Neuronal stem cell (in vitro differentiated cells): ENCODE measurements at regions not wholly inside any gene's neighbourhood (a gene's known extent, or its start where the extent isn't known, plus 50 kb on each side); places are given as distances from the start of the nearest gene placed in this dataset.

Experiments used
- DNase-seq: peaks from one replicate; pipeline ENCODE4 v3.0.0-alpha.2; 2013; ENCODE audit warnings: low spot score
- H2AFZ ChIP-seq: one replicate; pipeline ENCODE4 v1.6.1; 2013; ENCODE audit warnings: mild to moderate bottlenecking, low read length, inconsistent platforms
- H2AK5ac ChIP-seq: 2 replicates; pipeline ENCODE4 v1.6.1; 2013; ENCODE audit warnings: low read depth, mild to moderate bottlenecking, inconsistent platforms, low read length, moderate library complexity, mixed read lengths
- H2BK120ac ChIP-seq: 2 replicates; pipeline ENCODE4 v1.6.1; 2013; ENCODE audit warnings: low read depth, mild to moderate bottlenecking, inconsistent platforms, low read length, moderate library complexity, mixed read lengths
- H2BK12ac ChIP-seq: one replicate; pipeline ENCODE4 v1.6.1; 2013; ENCODE audit warnings: low read length, inconsistent platforms
- H2BK15ac ChIP-seq: 2 replicates; pipeline ENCODE4 v1.6.1; 2013; ENCODE audit warnings: mild to moderate bottlenecking, low read length, inconsistent platforms, mixed read lengths
- H2BK5ac ChIP-seq: one replicate; pipeline ENCODE4 v1.6.1; 2013; ENCODE audit warnings: inconsistent platforms, mild to moderate bottlenecking, low read length, moderate library complexity
- H3K14ac ChIP-seq: one replicate; pipeline ENCODE4 v1.6.1; 2013; ENCODE audit warnings: low read length, inconsistent platforms
- H3K18ac ChIP-seq: 2 replicates; pipeline ENCODE4 v1.6.1; 2013; ENCODE audit warnings: low read length, inconsistent platforms
- H3K23ac ChIP-seq: 2 replicates; pipeline ENCODE4 v1.6.1; 2013; ENCODE audit warnings: low read depth, mild to moderate bottlenecking, mixed read lengths, low read length, inconsistent platforms; ENCODE audit not compliant: poor library complexity
- H3K27ac ChIP-seq: replicated peaks from 3 replicates; pipeline ENCODE4 v1.5.1; 2013; ENCODE audit warnings: low read length, inconsistent platforms
- H3K27me3 ChIP-seq, 3 experiments: 2 replicates each; pipeline ENCODE4 v1.6.1; 2013; ENCODE audit warnings: low read length in 3 of 3, mild to moderate bottlenecking in 2 of 3, inconsistent platforms in 1 of 3, low read depth in 1 of 3, mixed read lengths in 1 of 3, moderate library complexity in 1 of 3; ENCODE audit not compliant: control insufficient read depth in 3 of 3, insufficient read depth in 3 of 3
- H3K36me3 ChIP-seq, 2 donors: replicated peaks in 1 of 2; 2 replicates each; pipeline ENCODE4 v1.6.1; 2013; ENCODE audit warnings: low read length in 2 of 2; ENCODE audit not compliant: control insufficient read depth in 2 of 2, insufficient read depth in 2 of 2
- H3K4ac ChIP-seq: 2 replicates; pipeline ENCODE4 v1.6.1; 2013; ENCODE audit warnings: inconsistent platforms, mild to moderate bottlenecking, low read length, moderate library complexity
- H3K4me1 ChIP-seq, 2 donors: 1 replicate in 1 of 2; 2 replicates in 1 of 2; pipeline ENCODE4 v1.6.1; 2013; ENCODE audit warnings: low read length in 2 of 2, low read depth in 1 of 2; ENCODE audit not compliant: control insufficient read depth in 2 of 2, insufficient read depth in 1 of 2
- H3K4me2 ChIP-seq: one replicate; pipeline ENCODE4 v1.6.1; 2013; ENCODE audit warnings: mild to moderate bottlenecking, low read length, inconsistent platforms; ENCODE audit not compliant: insufficient read depth, poor library complexity, severe bottlenecking
- H3K4me3 ChIP-seq, 2 donors: 2 replicates each; pipeline ENCODE4 v1.5.1; 2013; ENCODE audit warnings: low read length in 2 of 2, mild to moderate bottlenecking in 2 of 2, inconsistent platforms in 1 of 2, moderate library complexity in 1 of 2
- H3K79me1 ChIP-seq: one replicate; pipeline ENCODE4 v1.6.1; 2013; ENCODE audit warnings: low read depth, mild to moderate bottlenecking, inconsistent platforms, low read length, moderate library complexity
- H3K9ac ChIP-seq: one replicate; pipeline ENCODE4 v1.6.1; 2013; ENCODE audit warnings: mild to moderate bottlenecking, low read depth, low read length, inconsistent platforms; ENCODE audit not compliant: poor library complexity
- H3K9me3 ChIP-seq, 2 donors: replicated peaks in 1 of 2; 2 replicates each; pipeline versions ENCODE3 to v1.6.1; 2013; ENCODE audit warnings: low read length in 2 of 2, mild to moderate bottlenecking in 2 of 2, inconsistent platforms in 1 of 2, low read depth in 1 of 2, mixed read lengths in 1 of 2, moderate library complexity in 1 of 2; ENCODE audit not compliant: control insufficient read depth in 2 of 2, insufficient read depth in 1 of 2
- H4K8ac ChIP-seq: one replicate; pipeline ENCODE4 v1.6.1; 2013; ENCODE audit warnings: low read depth, mild to moderate bottlenecking, inconsistent platforms, low read length, moderate library complexity
- H4K91ac ChIP-seq: one replicate; pipeline ENCODE4 v1.6.1; 2013; ENCODE audit warnings: low read length, low read depth, mild to moderate bottlenecking, inconsistent platforms; ENCODE audit not compliant: poor library complexity
- WGBS, 2 donors: extraction: QIAGEN DNeasy Blood & Tissue Kit; methylation state at CpG; one replicate each; pipeline ENCODE4 v1.1.7; 2013; ENCODE audit warnings: missing lambda C conversion rate in 2 of 2, mixed read lengths in 1 of 2; ENCODE audit not compliant: insufficient read length in 2 of 2, insufficient replicate concordance in 1 of 2; ENCODE audit errors: extremely low coverage in 2 of 2; 5-methylcytosine and 5-hydroxymethylcytosine counted together

GRCh38 chr5:18052569-18052968 lies 418.3 kb downstream of the TAF11L14 start:
- no peaks in the 10 kb centered on the region for H3K4me1 ChIP-seq
- H2BK120ac ChIP-seq = no peak overlapping the region
- no peak overlapping the region for H3K14ac ChIP-seq
- H3K9ac ChIP-seq = no peak overlapping the region
- H3K4me3 ChIP-seq = no peak overlapping the region
- no peaks in the 10 kb centered on the region for H3K36me3 ChIP-seq
- no peak overlapping the region for H4K8ac ChIP-seq
- DNase-seq = no peak
- no peak overlapping the region for H2BK15ac ChIP-seq
- no peak overlapping the region for H2BK5ac ChIP-seq
- H3K27ac ChIP-seq = no peak overlapping the region
- no peaks in the 10 kb centered on the region for H3K27me3 ChIP-seq
- H3K79me1 ChIP-seq = no peaks in the 10 kb centered on the region
- H3K4me2 ChIP-seq = no peak overlapping the region
- no peak overlapping the region for H3K18ac ChIP-seq
- H3K9me3 ChIP-seq = no peaks in the 10 kb centered on the region
- H2BK12ac ChIP-seq = no peak overlapping the region
- no peak overlapping the region for H3K23ac ChIP-seq
- no peak overlapping the region for H2AFZ ChIP-seq
- H2AK5ac ChIP-seq = no peak overlapping the region
- whole genome bisulfite sequencing, 2 donors = 100% methylated on average over 1 of the region's 3 CpGs; no CpG with 5 or more reads in 1 of the 2 donors
- H3K4ac ChIP-seq = no peak overlapping the region
- H4K91ac ChIP-seq = no peak overlapping the region

DNA sequence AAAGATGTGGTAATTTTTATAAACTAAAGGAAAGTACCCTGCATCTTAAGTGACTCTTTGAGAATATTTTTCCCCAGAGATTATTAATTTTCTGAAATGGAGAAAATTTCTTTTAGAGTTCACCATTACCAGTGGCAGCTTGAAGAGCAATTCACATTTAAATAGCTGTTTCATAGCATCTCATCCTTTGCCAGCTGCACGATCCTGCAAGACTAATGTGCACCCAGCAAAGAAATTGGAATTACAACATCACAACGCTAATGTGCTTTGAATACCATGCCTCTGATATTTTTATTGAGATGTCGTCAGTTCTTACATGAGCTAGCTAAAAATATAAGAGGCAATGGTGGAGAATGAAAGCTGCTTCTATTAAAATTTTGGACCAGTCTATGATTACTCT lies 423.5 kb downstream of the TAF11L14 start:
- Histone ChIP-seq H2AFZ (no peak overlapping the region), H3K27me3 (no peaks in the 10 kb centered on the region), H3K79me1 (no peaks in the 10 kb centered on the region), H2AK5ac (no peak overlapping the region), H3K4me2 (no peak overlapping the region), H3K4ac (no peak overlapping the region), H2BK120ac (no peak overlapping the region), H3K14ac (no peak overlapping the region), H4K8ac (no peak overlapping the region), H3K27ac (no peak overlapping the region), H3K36me3 (no peaks in the 10 kb centered on the region), H2BK12ac (no peak overlapping the region), H3K4me3 (no peak overlapping the region), H3K18ac (no peak overlapping the region), H3K4me1 (no peaks in the 10 kb centered on the region), H4K91ac (no peak overlapping the region), H3K9me3 (no peaks in the 10 kb centered on the region), H2BK15ac (no peak overlapping the region), H2BK5ac (no peak overlapping the region), H3K9ac (no peak overlapping the region), H3K23ac (no peak overlapping the region)
- DNase-seq = no peak
- no CpG with 5 or more reads among the region's 3 CpGs for WGBS, 2 donors

GRCh38 chr5:18067615-18068014 lies 433.4 kb downstream of the TAF11L14 start:
- Histone ChIP-seq H2AK5ac (no peak overlapping the region), H3K27me3 (no peaks in the 10 kb centered on the region), H2BK12ac (no peak overlapping the region), H3K14ac (no peak overlapping the region), H4K91ac (no peak overlapping the region), H3K36me3 (no peaks in the 10 kb centered on the region), H4K8ac (no peak overlapping the region), H3K27ac (no peak overlapping the region), H3K4me1 (no peaks in the 10 kb centered on the region), H2BK120ac (no peak overlapping the region), H3K9me3 (no peaks in the 10 kb centered on the region), H2BK15ac (no peak overlapping the region), H3K18ac (no peak overlapping the region), H3K4me2 (no peak overlapping the region), H2AFZ (no peak overlapping the region), H3K4ac (no peak overlapping the region), H3K23ac (no peak overlapping the region), H3K4me3 (no peak overlapping the region), H3K9ac (no peak overlapping the region), H3K79me1 (no peaks in the 10 kb centered on the region), H2BK5ac (no peak overlapping the region)
- DNase-seq = no peak
- no CpG with 5 or more reads among the region's 2 CpGs for WGBS, 2 donors

- Histone ChIP-seq H3K4ac (no peak overlapping the region), H3K27me3 (no peaks in the 10 kb centered on the region), H2BK5ac (no peak overlapping the region), H3K36me3 (no peaks in the 10 kb centered on the region), H3K4me3 (no peak overlapping the region), H2BK12ac (no peak overlapping the region), H3K23ac (no peak overlapping the region), H3K9ac (no peak overlapping the region), H3K4me2 (no peak overlapping the region), H3K18ac (no peak overlapping the region), H3K4me1 (no peaks in the 10 kb centered on the region), H2AK5ac (no peak overlapping the region), H3K14ac (no peak overlapping the region), H2BK120ac (no peak overlapping the region), H3K79me1 (no peaks in the 10 kb centered on the region), H2BK15ac (no peak overlapping the region), H4K8ac (no peak overlapping the region), H2AFZ (no peak overlapping the region), H4K91ac (no peak overlapping the region), H3K9me3 (no peaks in the 10 kb centered on the region), H3K27ac (no peak overlapping the region)
- no CpG with 5 or more reads among the region's 5 CpGs for WGBS, 2 donors
- no peak for DNase-seq
These were observed 434.6 kb downstream of the TAF11L14 start for GRCh38 chr5:18068826-18069225.
